B cell (primary cell): ENCODE measurements at regions not wholly inside any gene's neighbourhood (a gene's known extent, or its start where the extent isn't known, plus 50 kb on each side); places are given as distances from the start of the nearest gene placed in this dataset.

Experiments
- ATAC-seq: fragments of 200-7000 bp; cut with Tn5 transposase; one replicate; pipeline ENCODE4 v1.10.0; 2021; ENCODE audit warnings: low read depth, mild to moderate bottlenecking, moderate number of reproducible peaks, moderate library complexity
- CTCF ChIA-PET: fragments of 350-600 bp; sonication (Branson Sonifier 250); formaldehyde crosslinking; loops from one replicate; lab custom pipeline; 2021; ENCODE audit warnings: antibody characterized with exemption, inconsistent platforms; lab: Charles Lee
- POLR2A ChIA-PET: fragments of 350-600 bp; sonication (Branson Sonifier 250); formaldehyde crosslinking; loops from one replicate; lab custom pipeline; 2021; ENCODE audit warnings: antibody characterized with exemption; lab: Charles Lee
- DNase-seq: peaks from one replicate; pipeline ENCODE4 v3.0.0; 2013
- H2AFZ ChIP-seq: 2 replicates; pipeline ENCODE4 v1.6.1; 2012; ENCODE audit warnings: mild to moderate bottlenecking, low read depth, low read length; ENCODE audit not compliant: insufficient read depth, poor library complexity, severe bottlenecking
- H3K27ac ChIP-seq, 2 donors: 1 replicate in 1 of 2; 2 replicates in 1 of 2; pipeline ENCODE4 v1.5.1; 2012 to 2013; ENCODE audit warnings: low read length in 2 of 2, mild to moderate bottlenecking in 2 of 2, moderate library complexity in 1 of 2
- H3K27me3 ChIP-seq, 4 experiments: fragments of 200-600 bp in 1 of 4; sonication (generic) in 1 of 4; replicated peaks in 1 of 4; 1 replicate in 2 of 4; 2 replicates in 2 of 4; pipeline versions ENCODE4 v1.6.1 to v1.7.0; 2013 to 2016; ENCODE audit warnings: low read length in 3 of 4, mild to moderate bottlenecking in 2 of 4, mixed read lengths in 1 of 4, moderate library complexity in 1 of 4; ENCODE audit not compliant: insufficient read depth in 4 of 4, control insufficient read depth in 3 of 4; ENCODE audit errors: control extremely low read depth in 1 of 4
- H3K36me3 ChIP-seq, 2 experiments: replicated peaks in 1 of 2; 1 replicate in 1 of 2; 2 replicates in 1 of 2; pipeline versions ENCODE4 v1.6.1 to v1.7.1; 2013; ENCODE audit warnings: low read length in 1 of 2; ENCODE audit not compliant: insufficient read depth in 2 of 2, control insufficient read depth in 1 of 2; ENCODE audit errors: control extremely low read depth in 1 of 2, extremely low read depth in 1 of 2
- H3K4me1 ChIP-seq, 2 donors: fragments of 200-600 bp in 1 of 2; sonication (generic) in 1 of 2; 1 replicate in 1 of 2; 2 replicates in 1 of 2; pipeline versions ENCODE4 v1.5.1 to v1.6.1; 2013 to 2017; ENCODE audit warnings: low read length in 2 of 2; ENCODE audit not compliant: control insufficient read depth in 2 of 2, insufficient read depth in 2 of 2
- H3K4me2 ChIP-seq: replicated peaks from 2 replicates; pipeline ENCODE3; 2012; ENCODE audit warnings: mild to moderate bottlenecking, low read depth, low read length; ENCODE audit not compliant: poor library complexity, severe bottlenecking
- H3K4me3 ChIP-seq, 5 experiments: fragments of 200-600 bp in 1 of 5; sonication (generic) in 1 of 5; 1 replicate in 3 of 5; 2 replicates in 2 of 5; pipeline versions ENCODE4 v1.5.1 to v1.7.0; 2011 to 2016; ENCODE audit warnings: low read length in 4 of 5, mild to moderate bottlenecking in 4 of 5, low read depth in 2 of 5, control low read depth in 1 of 5, moderate library complexity in 1 of 5; ENCODE audit not compliant: insufficient read depth in 1 of 5; ENCODE audit errors: control extremely low read depth in 1 of 5, extremely low read depth in 1 of 5
- H3K79me2 ChIP-seq: fragments of 200-600 bp; sonication (generic); one replicate; pipeline ENCODE4 v1.6.0; 2016; ENCODE audit warnings: low read length; ENCODE audit not compliant: control insufficient read depth, insufficient read depth
- H3K9ac ChIP-seq: fragments of 200-600 bp; sonication (generic); 2 replicates; pipeline ENCODE4 v1.6.1; 2017; ENCODE audit warnings: mild to moderate bottlenecking, low read length, moderate library complexity
- H3K9me3 ChIP-seq, 3 donors: one replicate each; pipeline versions ENCODE4 v1.6.1 to v1.7.1; 2013; ENCODE audit warnings: low read length in 2 of 3; ENCODE audit not compliant: control insufficient read depth in 2 of 3, insufficient read depth in 1 of 3; ENCODE audit errors: control extremely low read depth in 1 of 3
- H4K20me1 ChIP-seq: 2 replicates; pipeline ENCODE4 v1.6.0; 2012; ENCODE audit warnings: mild to moderate bottlenecking, low read length; ENCODE audit not compliant: insufficient read depth, control insufficient read depth, poor library complexity, severe bottlenecking
- H3K27ac Mint-ChIP-seq: one replicate; pipeline ENCODE4 v1.8.0; 2021; ENCODE audit warnings: mixed read lengths
- H3K27me3 Mint-ChIP-seq: one replicate; pipeline ENCODE4 v1.8.0; 2021; ENCODE audit warnings: mixed read lengths
- H3K4me1 Mint-ChIP-seq: one replicate; pipeline ENCODE4 v1.8.0; 2021; ENCODE audit warnings: mixed read lengths
- H3K4me3 Mint-ChIP-seq: one replicate; pipeline ENCODE4 v1.8.0; 2021; ENCODE audit warnings: mixed read lengths
- H3K9me3 Mint-ChIP-seq: one replicate; pipeline ENCODE4 v1.8.0; 2022; ENCODE audit warnings: mixed read lengths; ENCODE audit not compliant: insufficient read depth
- EZH2 ChIP-seq: IDR thresholded peaks from 2 replicates; pipeline ENCODE4 v1.6.1; 2012; ENCODE audit warnings: borderline replicate concordance, low read depth, mild to moderate bottlenecking, moderate library complexity, low read length; ENCODE audit not compliant: insufficient read depth, poor library complexity, severe bottlenecking
- WGBS: methylation state at CpG from one replicate; pipeline ENCODE4 v1.1.5; 2013; ENCODE audit warnings: missing lambda C conversion rate; ENCODE audit not compliant: insufficient coverage; 5-methylcytosine and 5-hydroxymethylcytosine counted together
- intact Hi-C: fragments of 100-400 bp; cut with micrococcal nuclease; formaldehyde crosslinking; loops from one replicate; pipeline ENCODE4 v1.10.0; 2022
- TF ChIP-seq, protein P1 (sequence below): fragments of 200-600 bp; IDR thresholded peaks from one replicate; pipeline ENCODE4 v1.8.0; 2022; ENCODE audit warnings: antibody characterized with exemption, mild to moderate bottlenecking

DNA sequence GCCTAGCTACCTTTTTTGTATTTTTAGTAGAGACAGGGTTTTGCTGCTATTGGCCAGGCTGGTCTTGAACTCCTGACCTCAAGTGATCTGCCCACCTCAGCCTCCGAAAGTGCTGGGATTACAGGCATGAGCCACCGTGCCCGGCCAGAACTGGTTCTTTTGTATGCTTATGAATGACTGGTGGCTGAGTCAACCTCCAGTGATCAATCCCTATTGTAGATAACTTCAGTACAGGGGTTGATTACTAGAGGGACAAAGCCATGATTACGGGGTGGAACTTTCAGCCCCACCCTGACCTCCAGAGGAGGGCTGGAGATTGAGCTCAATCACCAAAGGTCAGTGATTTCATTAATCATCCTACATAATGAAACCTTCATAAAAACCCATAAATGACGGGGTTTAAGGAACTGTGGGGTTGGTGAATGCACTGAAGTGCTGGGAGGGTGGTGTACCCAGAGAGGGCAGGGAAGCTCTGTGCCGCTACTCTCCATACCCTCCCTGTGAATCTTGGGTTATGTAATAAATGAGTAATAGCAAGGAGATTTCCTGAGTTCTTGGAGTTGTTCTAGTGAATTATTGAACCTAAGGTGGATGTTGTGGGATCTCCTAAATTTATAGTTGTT lies 281.8 kb upstream of the CXCR4 start:
- ChIA-PET POLR2A (no interaction called here), CTCF (interaction anchor here (1.2 kb wide), 1 partner anchor 10 kb away, joined by 3 read pairs; no protein-coding TSS in a partner anchor)
- H3K27ac ChIP-seq, result no peak overlapping the region
- H3K4me1 Mint-ChIP-seq, result peaks cover 12% of the 10 kb centered on the region
- no peak overlapping the region for H3K4me3 ChIP-seq
- no peak overlapping the region for H3K27ac Mint-ChIP-seq
- peaks cover 7 to 9% of the 10 kb centered on the region in 2 donors for H3K4me1 ChIP-seq
- DNase-seq (no peak), ATAC-seq (no peak)
- H3K9me3 ChIP-seq, result no peaks in the 10 kb centered on the region
- peaks cover 0 to 8% (median 0%) of the 10 kb centered on the region in 4 experiments for H3K27me3 ChIP-seq
- H3K9me3 Mint-ChIP-seq, result no peaks in the 10 kb centered on the region
- H3K79me2 ChIP-seq, result no peaks in the 10 kb centered on the region
- WGBS, result 100% methylated on average over 1 of the region's 6 CpGs
- H3K4me3 Mint-ChIP-seq, result no peak overlapping the region
- H3K36me3 ChIP-seq, result no peaks in the 10 kb centered on the region
- intact Hi-C loops, result no loop called here
- peaks cover 25% of the 10 kb centered on the region for H3K27me3 Mint-ChIP-seq
- no peaks in the 10 kb centered on the region for H4K20me1 ChIP-seq
- H3K9ac ChIP-seq, result no peak overlapping the region
- H2AFZ ChIP-seq, result no peak overlapping the region
- H3K4me2 ChIP-seq, result no peak overlapping the region
- TF ChIP-seq EZH2, result no peak
- TF ChIP-seq, protein P1, sequence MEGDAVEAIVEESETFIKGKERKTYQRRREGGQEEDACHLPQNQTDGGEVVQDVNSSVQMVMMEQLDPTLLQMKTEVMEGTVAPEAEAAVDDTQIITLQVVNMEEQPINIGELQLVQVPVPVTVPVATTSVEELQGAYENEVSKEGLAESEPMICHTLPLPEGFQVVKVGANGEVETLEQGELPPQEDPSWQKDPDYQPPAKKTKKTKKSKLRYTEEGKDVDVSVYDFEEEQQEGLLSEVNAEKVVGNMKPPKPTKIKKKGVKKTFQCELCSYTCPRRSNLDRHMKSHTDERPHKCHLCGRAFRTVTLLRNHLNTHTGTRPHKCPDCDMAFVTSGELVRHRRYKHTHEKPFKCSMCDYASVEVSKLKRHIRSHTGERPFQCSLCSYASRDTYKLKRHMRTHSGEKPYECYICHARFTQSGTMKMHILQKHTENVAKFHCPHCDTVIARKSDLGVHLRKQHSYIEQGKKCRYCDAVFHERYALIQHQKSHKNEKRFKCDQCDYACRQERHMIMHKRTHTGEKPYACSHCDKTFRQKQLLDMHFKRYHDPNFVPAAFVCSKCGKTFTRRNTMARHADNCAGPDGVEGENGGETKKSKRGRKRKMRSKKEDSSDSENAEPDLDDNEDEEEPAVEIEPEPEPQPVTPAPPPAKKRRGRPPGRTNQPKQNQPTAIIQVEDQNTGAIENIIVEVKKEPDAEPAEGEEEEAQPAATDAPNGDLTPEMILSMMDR, result no peak

- Histone ChIP-seq H3K79me2 (no peaks in the 10 kb centered on the region), H2AFZ (no peak overlapping the region), H4K20me1 (no peaks in the 10 kb centered on the region), H3K4me3 (no peak overlapping the region), H3K4me2 (no peak overlapping the region), H3K4me1 (peaks cover 22 to 37% of the 10 kb centered on the region in 2 donors), H3K9ac (no peak overlapping the region), H3K9me3 (no peaks in the 10 kb centered on the region), H3K27ac (no peak overlapping the region), H3K36me3 (no peaks in the 10 kb centered on the region), H3K27me3 (no peaks in the 10 kb centered on the region)
- CTCF ChIA-PET, result interaction anchor here (1.0 to 2.6 kb wide), 4 partner anchors 10 to 1433 kb away, joined by 3 to 8 read pairs (median 6); no protein-coding TSS in a partner anchor
- 86% methylated on average over 1 of the region's 2 CpGs for WGBS
- H3K27me3 Mint-ChIP-seq, result no peaks in the 10 kb centered on the region
- intact Hi-C loops, result no loop called here
- POLR2A ChIA-PET, result no interaction called here
- DNase-seq (no peak), ATAC-seq (no peak)
- H3K4me3 Mint-ChIP-seq, result no peak overlapping the region
- H3K27ac Mint-ChIP-seq, result peak overlapping the region; percentile 75
- TF ChIP-seq, protein P1, result no peak
- H3K9me3 Mint-ChIP-seq, result no peaks in the 10 kb centered on the region
- H3K4me1 Mint-ChIP-seq, result peaks cover 41% of the 10 kb centered on the region
These were observed 277.6 kb upstream of the CXCR4 start for GRCh38 chr2:136395582-136395981.
